ENCODE measurements at regions not wholly inside any gene's neighbourhood (a gene's known extent, or its start where the extent isn't known, plus 50 kb on each side); places are given as distances from the start of the nearest gene placed in this dataset.

DNA sequence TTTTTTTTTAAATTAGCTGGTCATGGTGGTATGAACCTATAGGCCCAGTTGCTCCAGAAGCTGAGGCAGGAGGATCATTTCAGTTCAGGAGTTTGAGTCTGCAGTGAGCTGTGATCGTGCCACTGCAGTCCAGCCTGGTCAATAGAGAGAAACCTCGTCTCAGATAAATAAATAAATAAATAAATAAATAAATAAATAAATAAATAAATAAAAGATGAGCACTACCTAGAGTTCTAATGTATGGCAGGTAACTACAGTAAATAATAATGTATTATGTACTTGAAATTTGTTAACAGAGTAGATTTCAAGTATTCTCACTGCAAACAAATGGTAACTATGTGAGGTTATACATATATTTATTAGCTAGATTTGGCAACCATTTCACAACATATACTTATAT, 697.9 kb upstream of the ID2 start:
- Histone ChIP-seq H3K27ac (no peak overlapping the region), H3K4me3 (no peak overlapping the region)

DNA sequence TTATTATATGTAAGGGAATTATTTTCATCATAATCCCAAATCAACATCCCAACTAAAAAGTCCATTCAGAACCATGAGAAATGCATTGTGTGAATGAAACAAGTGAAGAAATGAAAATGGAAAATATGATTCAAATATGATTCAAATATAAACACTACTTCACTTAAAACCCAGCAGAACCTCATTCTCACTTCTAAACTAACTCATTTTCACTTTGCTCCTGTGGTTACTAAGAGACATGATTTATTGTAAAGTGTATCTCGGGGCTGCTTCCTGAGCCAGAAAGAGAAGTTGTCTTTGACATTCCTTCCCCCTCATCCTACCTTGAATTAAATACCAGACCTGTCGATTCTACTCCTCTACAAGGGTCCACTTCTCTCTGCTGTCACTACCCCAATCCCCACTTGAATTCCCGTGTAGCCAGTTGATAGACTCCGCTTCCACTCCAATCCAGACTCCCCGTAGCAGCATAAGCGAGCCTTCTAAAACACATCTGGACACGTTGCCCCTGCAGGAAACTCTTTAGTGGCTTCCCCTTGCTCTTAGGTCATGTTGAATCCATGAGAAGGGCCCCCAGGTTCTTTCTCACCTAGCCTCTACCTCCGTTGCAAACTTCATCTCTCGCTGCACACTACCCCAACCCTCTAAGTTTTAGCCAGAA, 697.0 kb upstream of the ID2 start:
- Histone ChIP-seq H3K4me3 (no peak overlapping the region), H3K27ac (no peak overlapping the region)

DNA sequence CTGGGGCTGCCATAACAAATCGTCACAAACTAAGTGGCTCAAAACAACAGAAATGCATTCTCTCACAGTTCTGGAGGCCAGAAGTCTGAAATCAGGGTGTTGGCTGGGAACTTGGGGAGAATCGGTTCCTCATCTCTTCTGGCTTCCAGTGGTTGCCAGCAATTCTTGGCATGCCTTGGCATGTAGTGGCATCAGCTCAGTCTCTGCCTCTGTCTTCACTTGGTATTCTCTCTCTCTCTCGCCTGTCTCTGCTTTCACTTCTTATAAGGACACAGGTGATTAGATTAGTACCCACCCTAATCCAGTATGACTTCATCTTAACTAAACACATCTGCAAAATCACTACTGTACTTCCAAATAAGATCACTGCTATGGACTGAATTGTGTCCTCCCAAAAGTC, 695.4 kb upstream of the ID2 start:
- H3K4me3 ChIP-seq = no peak overlapping the region
- H3K27ac ChIP-seq = peak overlapping the region in 3 of 21 experiments; percentile 13 to 47 (median 24)

DNA sequence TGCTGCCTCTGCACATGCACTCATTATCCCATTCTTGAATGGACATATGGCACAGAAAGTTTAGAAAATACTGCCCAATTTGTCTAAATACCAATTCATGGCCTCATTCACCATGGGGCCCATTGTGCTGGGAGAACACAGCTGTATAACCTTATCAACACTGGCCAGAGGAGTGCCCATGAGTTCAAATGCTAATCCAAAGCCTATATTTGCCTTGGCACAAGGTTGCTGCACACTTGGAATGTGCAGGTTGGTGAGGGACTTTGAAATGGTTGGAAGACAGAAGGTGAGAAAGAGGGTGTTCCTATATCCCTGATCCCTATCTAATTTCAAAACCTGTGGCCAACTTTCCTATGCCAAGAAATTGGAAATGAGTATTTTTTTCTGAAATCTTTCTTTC, 693.9 kb upstream of the ID2 start:
- H3K4me3 ChIP-seq = no peak overlapping the region
- no peak overlapping the region for H3K27ac ChIP-seq

DNA sequence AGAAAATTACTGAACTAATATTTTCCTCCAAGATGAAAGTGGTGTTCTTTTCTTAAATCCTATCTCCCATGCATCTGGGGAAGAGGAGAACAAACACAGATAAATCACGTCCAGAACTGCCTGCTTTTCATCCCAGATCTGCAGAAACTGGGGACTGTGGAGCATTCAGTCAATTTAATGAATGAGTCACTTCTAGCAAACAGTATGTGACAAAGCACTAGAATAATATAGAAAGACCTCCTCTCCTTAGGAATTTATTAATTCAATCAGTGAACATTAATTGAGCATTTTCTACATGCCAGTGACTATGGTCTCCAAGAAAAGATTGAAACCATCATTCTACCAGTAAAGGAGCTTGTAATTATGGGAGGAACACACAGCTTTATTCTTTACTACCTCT, 693.4 kb upstream of the ID2 start:
- H3K27ac ChIP-seq = no peak overlapping the region
- no peak overlapping the region for H3K4me3 ChIP-seq

GRCh38 chr2:7989823-7990222, 692.0 kb upstream of the ID2 start:
- no peak overlapping the region for H3K27ac ChIP-seq
- H3K4me3 ChIP-seq = no peak overlapping the region

- Histone ChIP-seq H3K4me3 (no peak overlapping the region), H3K27ac (no peak overlapping the region)
These were observed 688.9 kb upstream of the ID2 start for GRCh38 chr2:7992612-7993602.

GRCh38 chr2:7994397-7994951, 687.4 kb upstream of the ID2 start:
- Histone ChIP-seq H3K4me3 (no peak overlapping the region), H3K27ac (peak overlapping the region in 1 of 21 experiments; percentile 0)

DNA sequence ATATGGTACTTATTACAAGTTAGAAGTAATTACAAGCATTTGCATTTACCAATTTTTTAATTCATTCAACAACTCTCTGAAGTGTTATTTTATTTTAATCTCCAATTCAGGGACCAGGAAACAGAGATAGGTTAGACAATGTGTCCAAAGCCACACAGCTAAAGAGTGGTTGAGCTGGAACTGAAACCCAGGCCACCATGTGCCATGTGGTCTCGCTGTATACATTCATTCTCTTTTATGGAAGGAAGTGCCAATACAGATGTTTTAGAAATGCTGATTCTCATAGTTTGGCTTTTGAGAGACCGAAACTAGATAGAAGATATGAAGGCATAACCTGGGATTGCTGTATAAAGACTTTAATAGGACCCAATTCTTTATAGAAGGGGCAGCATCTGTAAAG, 684.6 kb upstream of the ID2 start:
- no peak overlapping the region for H3K4me3 ChIP-seq

GRCh38 chr2:7999683-8000476, 682.0 kb upstream of the ID2 start:
- Histone ChIP-seq H3K27ac (no peak overlapping the region), H3K4me3 (no peak overlapping the region)

More for the DNA sequence above, 684.6 kb upstream of the ID2 start:
- no peak overlapping the region for H3K27ac ChIP-seq

- no peak overlapping the region for H3K4me3 ChIP-seq
- H3K27ac ChIP-seq = no peak overlapping the region
These were observed 681.0 kb upstream of the ID2 start for GRCh38 chr2:8000870-8001269.

GRCh38 chr2:8002765-8003393, 679.0 kb upstream of the ID2 start:
- peak overlapping the region in 4 of 21 experiments; percentile 7 to 73 (median 68) for H3K27ac ChIP-seq

GRCh38 chr2:8003462-8004075, 678.3 kb upstream of the ID2 start:
- Histone ChIP-seq H3K27ac (peak overlapping the region in 8 of 21 experiments; percentile 7 to 73 (median 54)), H3K4me3 (no peak overlapping the region)

More at GRCh38 chr2:8002765-8003393, 679.0 kb upstream of the ID2 start:
- no peak overlapping the region for H3K4me3 ChIP-seq

- Histone ChIP-seq H3K4me3 (no peak overlapping the region), H3K27ac (peak overlapping the region in 6 of 21 experiments; percentile 19 to 73 (median 68))
These were observed 677.6 kb upstream of the ID2 start for GRCh38 chr2:8004250-8004681.

DNA sequence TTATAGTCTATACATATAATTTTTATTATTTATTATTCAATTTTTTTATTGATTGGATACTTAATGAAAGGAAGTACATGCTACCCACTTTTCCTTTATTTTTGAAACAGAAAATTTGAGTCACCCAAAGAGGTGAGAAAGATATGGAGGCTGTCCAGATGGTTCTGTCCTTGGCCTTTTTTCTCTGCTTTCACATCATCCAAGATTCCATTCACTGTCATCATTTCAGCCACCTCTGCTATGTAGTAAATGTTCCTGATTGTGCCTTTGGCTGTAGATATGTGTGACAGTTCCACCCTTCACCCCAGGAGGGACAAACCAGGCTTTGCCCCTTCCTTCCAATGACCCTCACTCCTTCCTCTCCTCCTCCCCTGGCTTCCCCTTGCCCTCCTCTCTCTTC, 675.7 kb upstream of the ID2 start:
- no peak overlapping the region for H3K27ac ChIP-seq
- H3K4me3 ChIP-seq = no peak overlapping the region

DNA sequence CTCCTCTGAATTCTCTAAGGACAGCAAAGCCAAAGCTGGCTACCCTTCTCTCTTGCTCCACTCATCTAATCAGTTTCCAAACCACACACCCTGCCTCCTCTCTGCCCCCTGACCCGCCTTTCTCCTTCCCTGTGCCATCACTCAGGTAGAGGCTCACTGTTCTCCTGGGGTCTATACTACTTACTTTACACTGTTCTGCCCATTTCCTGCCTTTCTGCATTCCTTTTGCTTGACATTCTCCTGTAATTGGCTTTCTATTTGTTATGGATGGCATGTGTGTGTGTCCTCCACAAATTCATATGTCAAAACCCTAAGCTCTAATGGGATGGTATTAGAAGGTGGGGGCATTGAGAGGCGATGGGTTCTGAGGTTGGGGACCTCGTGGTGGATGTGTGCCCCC, 675.2 kb upstream of the ID2 start:
- Histone ChIP-seq H3K4me3 (no peak overlapping the region), H3K27ac (no peak overlapping the region)

DNA sequence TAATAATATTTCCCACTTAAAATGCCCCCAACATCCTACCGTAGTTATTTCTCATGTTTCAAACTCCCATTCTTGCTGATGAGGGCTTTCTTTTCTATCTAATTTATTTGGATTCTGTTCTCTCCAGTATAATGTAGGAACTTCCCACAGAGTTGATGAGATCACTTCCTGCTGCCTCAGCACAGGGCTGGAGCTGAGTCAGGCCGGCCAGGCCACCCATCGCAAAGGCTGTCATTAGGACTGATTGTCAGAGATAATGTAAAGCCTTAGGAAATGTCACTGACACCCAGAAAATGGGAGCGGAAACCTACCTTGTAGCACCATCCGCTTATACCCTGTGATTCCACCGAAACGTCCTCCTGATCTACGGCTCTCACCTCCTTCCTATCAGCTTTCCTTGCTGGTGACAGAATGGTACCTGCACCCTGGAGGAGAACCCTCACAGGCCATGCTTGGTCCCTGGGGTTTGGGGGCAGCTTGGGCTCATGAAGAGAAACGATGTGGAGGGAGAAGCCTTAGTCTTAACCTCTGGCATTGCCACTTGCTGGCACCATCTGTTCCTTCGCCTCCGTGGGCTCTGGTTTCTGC, 672.8 kb upstream of the ID2 start:
- H3K4me3 ChIP-seq = no peak overlapping the region

DNA sequence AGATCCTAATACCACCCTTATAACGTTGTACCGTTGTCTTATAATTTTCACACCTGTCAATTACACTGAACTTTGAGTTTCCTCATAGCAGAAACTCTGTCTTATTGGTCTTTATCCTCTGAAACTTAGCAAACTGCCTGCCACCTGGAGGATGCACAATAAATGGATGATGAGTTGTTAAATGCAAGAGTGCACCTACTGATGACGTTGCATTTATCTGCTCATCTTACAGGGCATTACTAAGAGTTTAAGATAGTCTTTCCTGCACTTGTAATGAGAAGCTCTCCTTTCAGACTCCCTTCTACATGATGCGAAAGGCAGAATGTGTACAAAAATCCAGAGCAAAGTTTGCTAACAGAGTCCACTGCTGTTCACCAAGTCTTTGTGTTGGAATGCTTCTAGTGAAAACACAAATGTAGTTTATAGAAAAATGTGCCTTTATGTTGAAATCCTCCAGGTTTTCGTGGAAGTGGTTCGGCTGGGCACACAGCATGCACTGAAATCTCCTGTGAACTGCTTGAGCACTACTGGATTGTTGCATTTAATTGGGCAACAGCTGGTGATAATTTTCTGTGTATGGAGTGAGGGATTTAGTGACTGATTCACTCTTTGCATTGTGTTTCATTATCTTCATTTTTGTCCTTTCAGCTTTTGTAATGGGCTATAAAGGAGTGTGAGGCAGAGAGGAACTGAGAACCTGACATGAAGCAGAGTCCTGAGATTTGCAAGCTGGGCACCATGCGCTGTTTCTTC, 665.8 kb upstream of the ID2 start:
- no peak overlapping the region for H3K27ac ChIP-seq
- H3K4me3 ChIP-seq = no peak overlapping the region

More for the DNA sequence above, 672.8 kb upstream of the ID2 start:
- no peak overlapping the region for H3K27ac ChIP-seq
